Kidney (tissue), 13 donors: ENCODE measurements at regions not wholly inside any gene's neighbourhood (a gene's known extent, or its start where the extent isn't known, plus 50 kb on each side); places are given as distances from the start of the nearest gene placed in this dataset.

Experiments
- DNase-seq, 5 donors: peaks; one replicate each; pipeline ENCODE4 v3.0.0-alpha.2; 2013 to 2020
- FAIRE-seq: peaks from 2 replicates; lab custom pipeline; 2012; peaks lifted over from hg19 to GRCh38; lab: Jason Lieb, UNC
- H3K27ac ChIP-seq, 2 donors: one replicate each; pipeline ENCODE4 v1.7.0; 2013; ENCODE audit warnings: low read depth in 2 of 2, low read length in 2 of 2, inconsistent platforms in 1 of 2
- H3K27me3 ChIP-seq: one replicate; pipeline ENCODE4 v1.7.1; 2013; ENCODE audit warnings: low read length, inconsistent platforms; ENCODE audit not compliant: control insufficient read depth, insufficient read depth
- H3K36me3 ChIP-seq, 3 donors: one replicate each; pipeline versions ENCODE4 v1.7.0 to v1.7.1; 2013; ENCODE audit warnings: low read length in 3 of 3, control low read depth in 1 of 3, inconsistent platforms in 1 of 3; ENCODE audit not compliant: insufficient read depth in 3 of 3, control insufficient read depth in 2 of 3
- H3K4me1 ChIP-seq, 3 donors: one replicate each; pipeline versions ENCODE4 v1.7.0 to v1.7.1; 2013; ENCODE audit warnings: low read length in 3 of 3, inconsistent platforms in 1 of 3, low read depth in 1 of 3; ENCODE audit not compliant: control insufficient read depth in 2 of 3, insufficient read depth in 2 of 3
- H3K4me3 ChIP-seq, 3 donors: one replicate each; pipeline versions ENCODE4 v1.7.0 to v1.8.1; 2013; ENCODE audit warnings: low read length in 3 of 3, control low read depth in 1 of 3, inconsistent platforms in 1 of 3
- H3K9ac ChIP-seq, 3 donors: one replicate each; pipeline versions ENCODE4 v1.7.0 to v1.7.1; 2013; ENCODE audit warnings: low read length in 3 of 3, control low read depth in 1 of 3, inconsistent platforms in 1 of 3
- H3K9me3 ChIP-seq, 3 donors: one replicate each; pipeline versions ENCODE4 v1.7.0 to v1.7.1; 2013; ENCODE audit warnings: low read length in 3 of 3, control low read depth in 1 of 3, inconsistent platforms in 1 of 3; ENCODE audit not compliant: control insufficient read depth in 2 of 3, insufficient read depth in 1 of 3
- intact Hi-C: fragments of 100-400 bp; cut with DNase I; formaldehyde crosslinking; loops from one replicate; pipeline ENCODE4 v1.11.1; 2022
- TF ChIP-seq, protein P1 (sequence below): IDR thresholded peaks from 3 replicates; pipeline ENCODE4 v1.5.1; 2012; ENCODE audit warnings: mild to moderate bottlenecking, moderate library complexity, borderline replicate concordance; ENCODE audit not compliant: insufficient read depth; ENCODE audit errors: extremely low read depth
- donor health status: control.
- donor health status: control.
- donor health status: control.
- donor health status: control.
- donor health status: control.
- donor health status: DM: yes; HTN: yes; CAD: no.
- donor health status: Normal renal cell carcinoma (clear cell type).

DNA sequence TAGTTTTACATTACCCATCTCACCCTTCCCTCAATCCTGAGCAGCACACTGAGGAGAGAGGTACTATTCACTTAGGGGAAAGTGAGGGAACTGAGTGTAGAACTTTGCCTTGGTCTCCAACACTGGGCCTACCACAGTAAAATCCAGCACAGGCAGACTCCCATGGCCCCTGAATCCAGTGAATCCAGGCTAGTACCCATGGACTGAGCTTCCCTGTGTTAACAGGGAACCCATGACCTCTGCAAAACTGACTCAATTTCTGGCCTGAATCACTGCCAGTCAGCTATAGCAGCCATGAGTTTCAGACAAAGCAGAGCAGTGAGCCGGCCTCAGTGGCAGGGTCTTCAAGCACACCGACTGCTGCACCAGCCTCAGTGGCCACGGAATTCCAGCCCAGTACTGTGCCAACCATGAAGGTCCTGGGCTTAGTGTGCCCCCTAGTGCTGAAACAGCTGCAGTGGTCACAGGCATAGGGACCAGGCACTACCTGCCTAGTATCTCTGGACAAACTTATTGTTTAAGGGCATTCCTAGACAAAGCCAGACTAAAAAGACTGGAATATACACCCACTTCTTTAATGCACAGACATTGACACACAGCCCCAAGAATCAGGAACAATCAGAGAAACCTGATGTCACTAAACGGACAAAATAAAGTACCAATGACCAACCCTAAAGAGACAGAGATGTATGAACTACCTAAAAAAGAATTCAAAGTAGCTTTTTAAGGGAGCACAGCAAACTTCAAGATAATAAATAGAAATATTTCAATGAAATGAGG is 127.4 kb upstream of the RPL34 start:
- no peak overlapping the region for H3K27ac ChIP-seq
- no peaks in the 10 kb centered on the region for H3K36me3 ChIP-seq
- intact Hi-C loops: no loop called here
- H3K9ac ChIP-seq: no peak overlapping the region
- no peaks in the 10 kb centered on the region for H3K4me1 ChIP-seq
- H3K9me3 ChIP-seq: peaks cover 0 to 16% (median 0%) of the 10 kb centered on the region in 3 donors
- FAIRE-seq (no peak), DNase-seq (peak in 1 of 5 donors; percentile 36)
- H3K27me3 ChIP-seq: no peaks in the 10 kb centered on the region
- H3K4me3 ChIP-seq: no peak overlapping the region
- TF ChIP-seq, protein P1, sequence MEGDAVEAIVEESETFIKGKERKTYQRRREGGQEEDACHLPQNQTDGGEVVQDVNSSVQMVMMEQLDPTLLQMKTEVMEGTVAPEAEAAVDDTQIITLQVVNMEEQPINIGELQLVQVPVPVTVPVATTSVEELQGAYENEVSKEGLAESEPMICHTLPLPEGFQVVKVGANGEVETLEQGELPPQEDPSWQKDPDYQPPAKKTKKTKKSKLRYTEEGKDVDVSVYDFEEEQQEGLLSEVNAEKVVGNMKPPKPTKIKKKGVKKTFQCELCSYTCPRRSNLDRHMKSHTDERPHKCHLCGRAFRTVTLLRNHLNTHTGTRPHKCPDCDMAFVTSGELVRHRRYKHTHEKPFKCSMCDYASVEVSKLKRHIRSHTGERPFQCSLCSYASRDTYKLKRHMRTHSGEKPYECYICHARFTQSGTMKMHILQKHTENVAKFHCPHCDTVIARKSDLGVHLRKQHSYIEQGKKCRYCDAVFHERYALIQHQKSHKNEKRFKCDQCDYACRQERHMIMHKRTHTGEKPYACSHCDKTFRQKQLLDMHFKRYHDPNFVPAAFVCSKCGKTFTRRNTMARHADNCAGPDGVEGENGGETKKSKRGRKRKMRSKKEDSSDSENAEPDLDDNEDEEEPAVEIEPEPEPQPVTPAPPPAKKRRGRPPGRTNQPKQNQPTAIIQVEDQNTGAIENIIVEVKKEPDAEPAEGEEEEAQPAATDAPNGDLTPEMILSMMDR: no peak

DNA sequence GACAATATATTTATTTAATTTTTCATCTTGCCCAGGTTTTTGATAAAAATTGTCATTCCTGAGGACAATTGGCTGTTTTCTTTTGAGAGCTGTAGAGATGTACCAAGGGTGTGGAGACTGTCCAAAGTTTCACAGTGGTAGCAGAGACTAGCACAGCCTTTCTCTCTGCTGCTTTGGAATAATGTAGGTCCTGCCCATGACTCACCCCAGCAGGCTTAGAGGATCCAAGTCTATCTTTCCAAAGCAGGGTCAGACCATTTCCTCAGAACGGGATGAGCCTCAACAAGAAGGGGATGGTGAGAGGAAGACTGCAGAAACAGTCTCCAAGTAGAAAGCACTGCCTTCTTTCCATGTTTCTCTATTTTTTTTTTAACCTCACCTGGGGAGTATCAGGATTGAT is 131.5 kb upstream of the RPL34 start:
- FAIRE-seq: no peak
- Histone ChIP-seq H3K9me3 (peaks cover 0 to 10% (median 0%) of the 10 kb centered on the region in 3 donors), H3K27ac (no peak overlapping the region), H3K36me3 (no peaks in the 10 kb centered on the region), H3K4me1 (no peaks in the 10 kb centered on the region), H3K4me3 (no peak overlapping the region), H3K9ac (no peak overlapping the region), H3K27me3 (no peaks in the 10 kb centered on the region)
- TF ChIP-seq, protein P1: no peak
- intact Hi-C loops: no loop called here
- DNase-seq: no peak

DNA sequence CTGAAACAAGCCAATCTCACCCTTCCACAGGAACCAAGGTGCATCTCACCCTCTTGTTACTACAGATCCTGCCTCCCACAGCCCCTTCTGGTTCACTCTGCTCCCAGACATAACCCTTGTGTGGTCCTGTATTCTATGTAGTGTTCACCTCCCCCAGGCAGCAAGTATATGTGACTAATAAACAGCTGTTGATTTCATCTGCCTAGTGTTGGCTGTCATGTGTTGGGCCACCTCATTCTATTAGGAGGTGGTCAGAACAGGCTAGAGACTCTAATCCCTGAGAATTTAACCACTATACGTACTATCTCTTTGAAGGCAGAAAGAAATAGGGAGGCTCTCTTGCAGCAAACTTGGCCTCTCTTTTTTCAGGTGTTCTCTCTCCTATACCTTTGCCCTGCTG is 134.3 kb upstream of the RPL34 start:
- Histone ChIP-seq H3K4me3 (no peak overlapping the region), H3K4me1 (no peaks in the 10 kb centered on the region), H3K9ac (no peak overlapping the region), H3K9me3 (no peaks in the 10 kb centered on the region), H3K27ac (no peak overlapping the region), H3K27me3 (no peaks in the 10 kb centered on the region), H3K36me3 (no peaks in the 10 kb centered on the region)
- intact Hi-C loops: no loop called here
- TF ChIP-seq, protein P1: no peak
- FAIRE-seq (no peak), DNase-seq (no peak)

DNA sequence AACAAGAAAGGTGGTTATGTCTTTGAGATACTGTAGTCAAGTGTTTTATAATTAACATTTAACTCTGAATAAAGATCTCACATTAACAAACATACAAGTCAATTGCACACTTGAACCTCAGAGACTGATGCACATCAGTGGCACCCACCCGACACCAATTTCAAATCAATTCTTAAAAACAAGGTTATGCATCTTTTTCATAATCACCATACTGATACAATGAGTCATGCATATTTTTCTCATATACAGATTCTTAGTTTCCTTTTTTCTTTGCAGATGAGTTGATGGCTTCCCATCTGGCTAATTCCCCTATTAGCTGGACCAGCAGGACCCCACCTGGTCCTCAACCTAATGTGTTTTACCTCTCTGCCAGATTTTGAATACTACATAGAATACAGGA is 136.2 kb upstream of the RPL34 start:
- Histone ChIP-seq H3K9me3 (no peaks in the 10 kb centered on the region), H3K27me3 (no peaks in the 10 kb centered on the region), H3K4me1 (no peaks in the 10 kb centered on the region), H3K36me3 (no peaks in the 10 kb centered on the region), H3K9ac (no peak overlapping the region), H3K4me3 (no peak overlapping the region), H3K27ac (no peak overlapping the region)
- no peak for FAIRE-seq
- intact Hi-C loops: no loop called here
- no peak for DNase-seq
- TF ChIP-seq, protein P1: no peak
